Type B pancreatic cell (in vitro differentiated cells): ENCODE measurements at regions not wholly inside any gene's neighbourhood (a gene's known extent, or its start where the extent isn't known, plus 50 kb on each side); places are given as distances from the start of the nearest gene placed in this dataset.

Source experiments
- DNase-seq: peaks from one replicate; pipeline ENCODE4 v3.0.0; 2021; ENCODE audit warnings: mixed read lengths; ENCODE audit not compliant: unreplicated experiment; ENCODE audit errors: extremely low spot score
- H3K27ac Mint-ChIP-seq: 2 replicates; pipeline ENCODE4 v1.8.0; 2021; ENCODE audit warnings: mild to moderate bottlenecking, mixed read lengths
- H3K27me3 Mint-ChIP-seq: 2 replicates; pipeline ENCODE4 v1.8.0; 2021; ENCODE audit warnings: mixed read lengths
- H3K36me3 Mint-ChIP-seq: 2 replicates; pipeline ENCODE4 v1.8.0; 2021; ENCODE audit warnings: mixed read lengths
- H3K4me1 Mint-ChIP-seq: one replicate; pipeline ENCODE4 v1.8.0; 2021; ENCODE audit warnings: mixed read lengths; ENCODE audit not compliant: unreplicated experiment
- H3K4me3 Mint-ChIP-seq: 2 replicates; pipeline ENCODE4 v1.8.0; 2021; ENCODE audit warnings: mild to moderate bottlenecking, mixed read lengths
- H3K9me3 Mint-ChIP-seq: 2 replicates; pipeline ENCODE4 v1.8.0; 2021; ENCODE audit warnings: mixed read lengths
- CTCF ChIP-seq: fragments of 200-600 bp; sonication (generic); conservative IDR thresholded peaks from 2 replicates; pipeline ENCODE4 v1.5.0; 2021; ENCODE audit warnings: antibody characterized with exemption, mild to moderate bottlenecking

- Mint-ChIP-seq H3K27me3 (no peaks in the 10 kb centered on the region), H3K27ac (no peak overlapping the region), H3K4me1 (peaks cover 13% of the 10 kb centered on the region), H3K4me3 (no peak overlapping the region), H3K9me3 (peaks cover 5% of the 10 kb centered on the region), H3K36me3 (peaks cover 3% of the 10 kb centered on the region)
- DNase-seq: no peak
- peak; percentile 73 for TF ChIP-seq CTCF
Observed at GRCh38 chr13:99033814-99034213, 56.0 kb upstream of the DOCK9 start.

GRCh38 chr13:99034333-99035085 lies 56.6 kb upstream of the DOCK9 start:
- Mint-ChIP-seq H3K27ac (no peak overlapping the region), H3K9me3 (peaks cover 5% of the 10 kb centered on the region)

GRCh38 chr13:99035715-99036114 lies 57.9 kb upstream of the DOCK9 start:
- H3K4me3 Mint-ChIP-seq: no peak overlapping the region
- no peak overlapping the region for H3K27ac Mint-ChIP-seq
- TF ChIP-seq CTCF: no peak
- H3K4me1 Mint-ChIP-seq: peaks cover 13% of the 10 kb centered on the region
- DNase-seq: no peak
- H3K36me3 Mint-ChIP-seq: peaks cover 3% of the 10 kb centered on the region
- H3K9me3 Mint-ChIP-seq: no peaks in the 10 kb centered on the region
- no peaks in the 10 kb centered on the region for H3K27me3 Mint-ChIP-seq

More at GRCh38 chr13:99034333-99035085, 56.6 kb upstream of the DOCK9 start:
- peaks cover 13% of the 10 kb centered on the region for H3K4me1 Mint-ChIP-seq
- no peaks in the 10 kb centered on the region for H3K27me3 Mint-ChIP-seq
- H3K4me3 Mint-ChIP-seq: no peak overlapping the region
- H3K36me3 Mint-ChIP-seq: peaks cover 3% of the 10 kb centered on the region
- DNase-seq: no peak
- no peak for TF ChIP-seq CTCF

- Mint-ChIP-seq H3K27ac (no peak overlapping the region), H3K4me3 (no peak overlapping the region), H3K36me3 (peaks cover 3% of the 10 kb centered on the region), H3K9me3 (no peaks in the 10 kb centered on the region), H3K27me3 (no peaks in the 10 kb centered on the region), H3K4me1 (peaks cover 22% of the 10 kb centered on the region)
- no peak for TF ChIP-seq CTCF
- no peak for DNase-seq
Observed at GRCh38 chr13:99037756-99038155, 59.9 kb upstream of the DOCK9 start.

- H3K4me3 Mint-ChIP-seq: no peak overlapping the region
- no peaks in the 10 kb centered on the region for H3K27me3 Mint-ChIP-seq
- no peak for TF ChIP-seq CTCF
- H3K4me1 Mint-ChIP-seq: peaks cover 13% of the 10 kb centered on the region
- no peak overlapping the region for H3K27ac Mint-ChIP-seq
- DNase-seq: no peak
- no peaks in the 10 kb centered on the region for H3K9me3 Mint-ChIP-seq
- H3K36me3 Mint-ChIP-seq: peaks cover 3% of the 10 kb centered on the region
Observed at GRCh38 chr13:99039718-99040280, 61.9 kb upstream of the DOCK9 start.
